H1 (cell line): ENCODE measurements at regions not wholly inside any gene's neighbourhood (a gene's known extent, or its start where the extent isn't known, plus 50 kb on each side); places are given as distances from the start of the nearest gene placed in this dataset.

Experiments
- ATF2 ChIP-seq: IDR thresholded peaks from 2 replicates; pipeline ENCODE4 v1.6.1; 2012; ENCODE audit warnings: low read length, inconsistent platforms
- CEBPB ChIP-seq: IDR thresholded peaks from 2 replicates; pipeline ENCODE4 v1.6.1; 2012; ENCODE audit warnings: low read depth, low read length
- CTCF ChIP-seq, 3 experiments: IDR thresholded peaks; 1 replicate in 2 of 3; 2 replicates in 1 of 3; pipeline versions ENCODE4 v1.5.1 to v1.6.1; 2011; ENCODE audit warnings: low read length in 3 of 3, mild to moderate bottlenecking in 3 of 3, inconsistent platforms in 2 of 3, low read depth in 1 of 3, moderate library complexity in 1 of 3; ENCODE audit not compliant: insufficient read depth in 1 of 3; ENCODE audit errors: control extremely low read depth in 1 of 3
- EZH2 ChIP-seq: fragments of 200-600 bp; sonication (generic); IDR thresholded peaks from 2 replicates; pipeline ENCODE4 v1.7.1; 2012; ENCODE audit warnings: low read depth, mild to moderate bottlenecking, moderate library complexity, low read length, inconsistent platforms; ENCODE audit not compliant: severe bottlenecking
- HDAC2 ChIP-seq, 2 experiments: fragments of 300-600 bp in 1 of 2; sonication (generic) in 1 of 2; IDR thresholded peaks; 2 replicates each; pipeline ENCODE4 v1.6.1; 2011 to 2012; ENCODE audit warnings: low read depth in 2 of 2, low read length in 2 of 2, mild to moderate bottlenecking in 2 of 2, moderate library complexity in 2 of 2, borderline replicate concordance in 1 of 2, inconsistent platforms in 1 of 2
- POLR2A ChIP-seq, 2 experiments: IDR thresholded peaks; 1 replicate in 1 of 2; 2 replicates in 1 of 2; pipeline ENCODE4 v1.6.1; 2011; ENCODE audit warnings: low read depth in 2 of 2, low read length in 2 of 2, mild to moderate bottlenecking in 2 of 2; ENCODE audit errors: control extremely low read depth in 1 of 2
- SP1 ChIP-seq: IDR thresholded peaks from 2 replicates; pipeline ENCODE4 v1.6.1; 2011; ENCODE audit warnings: low read depth, low read length
- ZNF274 ChIP-seq: IDR thresholded peaks from 2 replicates; pipeline ENCODE4 v1.7.0; 2012; ENCODE audit warnings: low read length, borderline replicate concordance; ENCODE audit errors: extremely low read depth

- TF ChIP-seq EZH2: no peak
- no peak for TF ChIP-seq CEBPB
- TF ChIP-seq POLR2A (IDR thresholded peaks at IDR 0.05; ENCODE audit: control extremely low read depth in 1 of 2, low read depth in 2 of 2, low read length in 2 of 2): no peak
- no peak for TF ChIP-seq CTCF (IDR thresholded peaks at IDR 0.05; ENCODE audit: control extremely low read depth in 1 of 3, insufficient read depth in 1 of 3, low read depth in 1 of 3, low read length in 3 of 3)
- no peak for TF ChIP-seq ZNF274
- no peak for TF ChIP-seq SP1
- no peak for TF ChIP-seq HDAC2 (IDR thresholded peaks at IDR 0.05; ENCODE audit: borderline replicate concordance in 1 of 2, low read depth in 2 of 2, low read length in 2 of 2)
- no peak for TF ChIP-seq ATF2
Measured at GRCh38 chr6:24060982-24061754, 64.8 kb upstream of the NRSN1 start.
